Ishikawa (cell line): ENCODE measurements at regions not wholly inside any gene's neighbourhood (a gene's known extent, or its start where the extent isn't known, plus 50 kb on each side); places are given as distances from the start of the nearest gene placed in this dataset.

Experiments used
- CEBPB ChIP-seq: IDR thresholded peaks from 2 replicates; pipeline ENCODE4 v1.6.1; 2012
- CREB1 ChIP-seq: IDR thresholded peaks from 2 replicates; pipeline ENCODE4 v1.6.1; 2012; ENCODE audit warnings: low read depth
- EGR1 ChIP-seq: IDR thresholded peaks from 2 replicates; pipeline ENCODE4 v1.6.1; 2012
- EP300 ChIP-seq: IDR thresholded peaks from 2 replicates; pipeline ENCODE4 v1.6.1; 2012; ENCODE audit warnings: borderline replicate concordance
- FOXM1 ChIP-seq: IDR thresholded peaks from 2 replicates; pipeline ENCODE4 v1.6.1; 2012; ENCODE audit warnings: low read depth, borderline replicate concordance
- MAX ChIP-seq: IDR thresholded peaks from 2 replicates; pipeline ENCODE4 v1.6.1; 2012
- NFIC ChIP-seq: IDR thresholded peaks from 2 replicates; pipeline ENCODE4 v1.6.1; 2012
- RAD21 ChIP-seq: IDR thresholded peaks from 2 replicates; pipeline ENCODE4 v1.6.1; 2012; ENCODE audit warnings: low read depth
- REST ChIP-seq: IDR thresholded peaks from 2 replicates; pipeline ENCODE4 v1.6.1; 2012; ENCODE audit warnings: low read depth, mild to moderate bottlenecking
- TAF1 ChIP-seq: IDR thresholded peaks from 2 replicates; pipeline ENCODE4 v1.6.1; 2012; ENCODE audit warnings: low read depth, mild to moderate bottlenecking
- TCF12 ChIP-seq: IDR thresholded peaks from 2 replicates; pipeline ENCODE4 v1.6.1; 2012; ENCODE audit warnings: low read depth
- TEAD4 ChIP-seq: IDR thresholded peaks from 2 replicates; pipeline ENCODE4 v1.6.1; 2012
- USF1 ChIP-seq: IDR thresholded peaks from 2 replicates; pipeline ENCODE4 v1.6.1; 2012
- YY1 ChIP-seq: IDR thresholded peaks from 2 replicates; pipeline ENCODE4 v1.6.1; 2012; ENCODE audit warnings: low read depth
- ZBTB7A ChIP-seq: IDR thresholded peaks from 2 replicates; pipeline ENCODE4 v1.6.1; 2012; ENCODE audit warnings: low read depth

GRCh38 chr11:134667505-134667904, 255.5 kb upstream of the B3GAT1 start:
- TF ChIP-seq REST (peak; percentile 52), EGR1 (no peak), NFIC (no peak), EP300 (no peak), USF1 (no peak), TAF1 (no peak)

- TF ChIP-seq MAX (no peak), RAD21 (no peak), EGR1 (no peak), EP300 (no peak), NFIC (no peak), TAF1 (no peak), FOXM1 (no peak), CEBPB (no peak), TCF12 (no peak), TEAD4 (no peak), REST (no peak), USF1 (no peak), YY1 (no peak), ZBTB7A (no peak), CREB1 (no peak)
These were observed 255.1 kb upstream of the B3GAT1 start for GRCh38 chr11:134667175-134667500.

- TF ChIP-seq REST, result no peak
- TF ChIP-seq ZBTB7A, result no peak
- no peak for TF ChIP-seq RAD21
- TF ChIP-seq EGR1, result no peak
These were observed 254.5 kb upstream of the B3GAT1 start for GRCh38 chr11:134666273-134667174.

- TF ChIP-seq RAD21 (no peak), YY1 (no peak), EGR1 (no peak), ZBTB7A (no peak), CEBPB (no peak), TCF12 (no peak), CREB1 (no peak), TEAD4 (no peak), FOXM1 (no peak), USF1 (no peak), REST (no peak), MAX (no peak), NFIC (no peak), EP300 (no peak), TAF1 (no peak)
These were observed 253.7 kb upstream of the B3GAT1 start for GRCh38 chr11:134665571-134666270.
